Astrocyte (in vitro differentiated cells and primary cell): ENCODE measurements at regions not wholly inside any gene's neighbourhood (a gene's known extent, or its start where the extent isn't known, plus 50 kb on each side); places are given as distances from the start of the nearest gene placed in this dataset.

ENCODE experiments used
- DNase-seq: peaks from one replicate; pipeline ENCODE4 v3.0.0-alpha.2; 2010; ENCODE audit warnings: low read depth
- FAIRE-seq: peaks from 2 replicates; lab custom pipeline; 2011; peaks lifted over from hg19 to GRCh38; lab: Jason Lieb, UNC
- H2AFZ ChIP-seq: 2 replicates; pipeline ENCODE4 v1.6.0; 2012; ENCODE audit warnings: low read depth, low read length, inconsistent platforms
- H3K27ac ChIP-seq: 2 replicates; pipeline ENCODE4 v1.5.1; 2011; ENCODE audit warnings: low read depth, low read length, inconsistent platforms
- H3K27me3 ChIP-seq: 2 replicates; pipeline ENCODE4 v1.6.0; 2011; ENCODE audit warnings: low read length, inconsistent platforms; ENCODE audit not compliant: insufficient read depth
- H3K36me3 ChIP-seq: 2 replicates; pipeline ENCODE4 v1.5.1; 2011; ENCODE audit warnings: low read length, inconsistent platforms; ENCODE audit not compliant: insufficient read depth
- H3K4me1 ChIP-seq: 2 replicates; pipeline ENCODE4 v1.5.1; 2011; ENCODE audit warnings: low read length, inconsistent platforms; ENCODE audit not compliant: insufficient read depth
- H3K4me2 ChIP-seq: 2 replicates; pipeline ENCODE4 v1.6.0; 2012; ENCODE audit warnings: low read length, inconsistent platforms
- H3K4me3 ChIP-seq: 2 replicates; pipeline ENCODE4 v1.5.1; 2011; ENCODE audit warnings: low read depth, mild to moderate bottlenecking, low read length, inconsistent platforms; ENCODE audit not compliant: insufficient read depth
- H3K79me2 ChIP-seq: 2 replicates; pipeline ENCODE4 v1.6.0; 2012; ENCODE audit warnings: mild to moderate bottlenecking, low read length, inconsistent platforms; ENCODE audit not compliant: insufficient read depth
- H3K9ac ChIP-seq: 2 replicates; pipeline ENCODE4 v1.6.0; 2012; ENCODE audit warnings: mild to moderate bottlenecking, low read length, inconsistent platforms
- H3K9me3 ChIP-seq: 2 replicates; pipeline ENCODE4 v1.5.1; 2012; ENCODE audit warnings: low read depth, mild to moderate bottlenecking, low read length, inconsistent platforms; ENCODE audit not compliant: insufficient read depth
- H4K20me1 ChIP-seq: 2 replicates; pipeline ENCODE4 v1.6.0; 2012; ENCODE audit warnings: low read length, inconsistent platforms; ENCODE audit not compliant: insufficient read depth
- H3K27ac Mint-ChIP-seq: one replicate; pipeline ENCODE4 v1.8.0; 2021; ENCODE audit warnings: mild to moderate bottlenecking, mixed read lengths; ENCODE audit not compliant: unreplicated experiment
- H3K27me3 Mint-ChIP-seq: one replicate; pipeline ENCODE4 v1.8.0; 2021; ENCODE audit warnings: low read depth, mixed read lengths; ENCODE audit not compliant: unreplicated experiment
- H3K36me3 Mint-ChIP-seq: one replicate; pipeline ENCODE4 v1.8.0; 2021; ENCODE audit warnings: low read depth, mixed read lengths; ENCODE audit not compliant: unreplicated experiment
- H3K4me1 Mint-ChIP-seq: one replicate; pipeline ENCODE4 v1.8.0; 2021; ENCODE audit warnings: low read depth, mixed read lengths; ENCODE audit not compliant: unreplicated experiment
- H3K4me3 Mint-ChIP-seq: one replicate; pipeline ENCODE4 v1.8.0; 2021; ENCODE audit warnings: mild to moderate bottlenecking, moderate library complexity, mixed read lengths; ENCODE audit not compliant: unreplicated experiment
- H3K9me3 Mint-ChIP-seq: one replicate; pipeline ENCODE4 v1.8.0; 2021; ENCODE audit warnings: mild to moderate bottlenecking, mixed read lengths; ENCODE audit not compliant: unreplicated experiment
- CTCF ChIP-seq: IDR thresholded peaks from 2 replicates; pipeline ENCODE4 v1.5.1; 2011; ENCODE audit warnings: low read depth, mild to moderate bottlenecking, inconsistent platforms, low read length, moderate library complexity; ENCODE audit not compliant: insufficient read depth
- EZH2 ChIP-seq: IDR thresholded peaks from 2 replicates; pipeline ENCODE4 v1.6.1; 2012; ENCODE audit warnings: mild to moderate bottlenecking, low read length, inconsistent platforms; ENCODE audit not compliant: insufficient read depth

GRCh38 chr4:17325098-17325497 is 186.8 kb downstream of the QDPR start:
- peaks cover 6% of the 10 kb centered on the region for H3K9me3 ChIP-seq
- no peak overlapping the region for H3K4me3 ChIP-seq
- Mint-ChIP-seq H3K36me3 (peaks cover 5% of the 10 kb centered on the region), H3K27ac (no peak overlapping the region), H3K4me1 (peaks cover 5% of the 10 kb centered on the region), H3K4me3 (no peak overlapping the region), H3K9me3 (peaks cover 16% of the 10 kb centered on the region), H3K27me3 (no peaks in the 10 kb centered on the region)
- no peak overlapping the region for H2AFZ ChIP-seq
- FAIRE-seq, result no peak
- H3K36me3 ChIP-seq, result no peaks in the 10 kb centered on the region
- H3K79me2 ChIP-seq, result no peaks in the 10 kb centered on the region
- TF ChIP-seq CTCF (no peak), EZH2 (no peak)
- H3K4me1 ChIP-seq, result peaks cover 8% of the 10 kb centered on the region
- no peaks in the 10 kb centered on the region for H4K20me1 ChIP-seq
- H3K27me3 ChIP-seq, result no peaks in the 10 kb centered on the region
- no peak overlapping the region for H3K27ac ChIP-seq
- no peak overlapping the region for H3K4me2 ChIP-seq
- DNase-seq, result no peak
- H3K9ac ChIP-seq, result no peak overlapping the region

- no peak overlapping the region for H2AFZ ChIP-seq
- H3K27me3 Mint-ChIP-seq, result no peaks in the 10 kb centered on the region
- H3K27me3 ChIP-seq, result no peaks in the 10 kb centered on the region
- FAIRE-seq, result peak; percentile 73
- H3K4me1 ChIP-seq, result peaks cover 8% of the 10 kb centered on the region
- H3K4me3 ChIP-seq, result no peak overlapping the region
- H3K79me2 ChIP-seq, result no peaks in the 10 kb centered on the region
- peak overlapping the region; percentile 24 for H3K4me2 ChIP-seq
- H3K9me3 ChIP-seq, result peaks cover 9% of the 10 kb centered on the region
- no peak overlapping the region for H3K4me3 Mint-ChIP-seq
- no peak overlapping the region for H3K9ac ChIP-seq
- TF ChIP-seq CTCF (peak; percentile 64), EZH2 (no peak)
- peaks cover 5% of the 10 kb centered on the region for H3K36me3 Mint-ChIP-seq
- H3K36me3 ChIP-seq, result no peaks in the 10 kb centered on the region
- no peak overlapping the region for H3K27ac Mint-ChIP-seq
- peaks cover 5% of the 10 kb centered on the region for H3K4me1 Mint-ChIP-seq
- DNase-seq, result peak; percentile 41
- no peaks in the 10 kb centered on the region for H4K20me1 ChIP-seq
- no peak overlapping the region for H3K27ac ChIP-seq
- peaks cover 23% of the 10 kb centered on the region for H3K9me3 Mint-ChIP-seq
Observed at GRCh38 chr4:17324386-17324830, 187.5 kb downstream of the QDPR start.

GRCh38 chr4:17323554-17324385 is 188.1 kb downstream of the QDPR start:
- no peak overlapping the region for H3K4me3 ChIP-seq
- no peaks in the 10 kb centered on the region for H3K36me3 ChIP-seq
- no peak overlapping the region for H3K9ac ChIP-seq
- peak; percentile 52 for FAIRE-seq
- TF ChIP-seq EZH2 (no peak), CTCF (no peak)
- H3K4me2 ChIP-seq, result peak overlapping the region; percentile 24
- peak; percentile 38 for DNase-seq
- H3K27ac ChIP-seq, result no peak overlapping the region
- Mint-ChIP-seq H3K9me3 (peaks cover 26% of the 10 kb centered on the region), H3K27me3 (no peaks in the 10 kb centered on the region), H3K36me3 (peaks cover 5% of the 10 kb centered on the region), H3K4me3 (no peak overlapping the region), H3K27ac (no peak overlapping the region), H3K4me1 (peaks cover 5% of the 10 kb centered on the region)
- no peaks in the 10 kb centered on the region for H4K20me1 ChIP-seq
- no peak overlapping the region for H2AFZ ChIP-seq
- H3K9me3 ChIP-seq, result peaks cover 9% of the 10 kb centered on the region
- no peaks in the 10 kb centered on the region for H3K27me3 ChIP-seq
- no peaks in the 10 kb centered on the region for H3K79me2 ChIP-seq
- peaks cover 8% of the 10 kb centered on the region for H3K4me1 ChIP-seq
